ENCODE measurements at regions not wholly inside any gene's neighbourhood (a gene's known extent, or its start where the extent isn't known, plus 50 kb on each side); places are given as distances from the start of the nearest gene placed in this dataset.
A peak's percentile ranks its signal among the peaks of the same experiment; 100 is the strongest.

GRCh38 chrX:125952973-125953372 is 213.1 kb downstream of the DCAF12L2 start:
- no peak overlapping the region for H3K4me3 ChIP-seq (ENCODE audit: low read length)
- H3K9ac ChIP-seq (ENCODE audit: low read length) = no peak overlapping the region
- no peak for DNase-seq (ENCODE audit: low read depth)
- H3K36me3 ChIP-seq (ENCODE audit: control insufficient read depth, insufficient read depth, low read length, severe bottlenecking) = no peaks in the 10 kb centered on the region
- H3K9me3 ChIP-seq (ENCODE audit: control insufficient read depth, low read length) = no peaks in the 10 kb centered on the region
- H3K4me1 ChIP-seq (ENCODE audit: control insufficient read depth, insufficient read depth, low read length) = no peaks in the 10 kb centered on the region
- H3K27me3 ChIP-seq (replicated peaks; ENCODE audit: control insufficient read depth, insufficient read depth, low read length) = no peaks in the 10 kb centered on the region

DNA sequence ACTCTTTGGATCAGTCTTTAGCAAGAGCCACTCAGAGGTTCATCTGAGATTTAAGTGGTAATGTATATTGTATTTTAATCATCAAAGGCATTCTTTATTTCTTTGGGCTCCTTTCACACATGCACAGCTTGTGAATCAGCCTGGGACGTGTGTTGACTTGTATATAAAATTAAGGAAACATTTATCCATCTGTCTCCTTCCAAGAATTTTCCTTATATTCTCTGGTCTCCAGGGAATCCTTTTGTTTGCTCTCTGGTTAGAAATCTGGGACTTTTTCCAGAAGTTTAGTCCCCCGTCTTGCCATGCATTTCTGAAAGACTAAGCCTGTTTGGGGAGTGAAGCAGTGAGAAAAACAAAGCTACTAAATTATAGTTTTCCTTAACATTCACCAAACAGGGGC is 212.3 kb downstream of the DCAF12L2 start:
- Histone ChIP-seq H3K4me1 (ENCODE audit: control insufficient read depth, insufficient read depth, low read length) (no peaks in the 10 kb centered on the region), H3K9ac (ENCODE audit: low read length) (no peak overlapping the region), H3K9me3 (ENCODE audit: control insufficient read depth, low read length) (no peaks in the 10 kb centered on the region), H3K4me3 (ENCODE audit: low read length) (no peak overlapping the region), H3K36me3 (ENCODE audit: control insufficient read depth, insufficient read depth, low read length, severe bottlenecking) (no peaks in the 10 kb centered on the region), H3K27me3 (replicated peaks; ENCODE audit: control insufficient read depth, insufficient read depth, low read length) (no peaks in the 10 kb centered on the region)
- no peak for DNase-seq (ENCODE audit: low read depth)

GRCh38 chrX:125954236-125954635 is 211.9 kb downstream of the DCAF12L2 start:
- Histone ChIP-seq H3K9me3 (ENCODE audit: control insufficient read depth, low read length) (no peaks in the 10 kb centered on the region), H3K27me3 (replicated peaks; ENCODE audit: control insufficient read depth, insufficient read depth, low read length) (no peaks in the 10 kb centered on the region), H3K36me3 (ENCODE audit: control insufficient read depth, insufficient read depth, low read length, severe bottlenecking) (no peaks in the 10 kb centered on the region), H3K4me1 (ENCODE audit: control insufficient read depth, insufficient read depth, low read length) (no peaks in the 10 kb centered on the region), H3K4me3 (ENCODE audit: low read length) (no peak overlapping the region), H3K9ac (ENCODE audit: low read length) (no peak overlapping the region)
- no peak for DNase-seq (ENCODE audit: low read depth)

DNA sequence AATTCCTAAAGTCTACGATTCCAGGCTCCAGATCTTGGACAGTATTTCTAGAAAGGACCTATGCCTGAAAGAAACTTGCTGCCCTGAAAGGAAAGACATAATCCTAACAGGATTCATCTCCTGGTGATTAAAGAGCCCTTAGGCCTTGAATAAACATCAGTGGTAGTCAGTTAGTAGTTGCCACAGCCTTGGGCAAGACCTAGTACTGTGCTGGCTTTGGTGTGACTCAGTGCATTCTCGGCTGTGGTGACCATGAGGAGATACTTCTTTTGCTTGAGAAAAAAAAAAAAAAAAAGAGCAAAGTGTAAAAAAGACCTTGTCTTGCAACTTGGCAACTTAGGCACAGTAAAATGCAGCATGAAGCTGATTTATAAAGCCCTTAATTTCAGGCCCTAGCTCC is 188.2 kb downstream of the DCAF12L2 start:
- Histone ChIP-seq H3K9ac (ENCODE audit: low read length) (no peak overlapping the region), H3K9me3 (ENCODE audit: control insufficient read depth, low read length) (peaks cover 8% of the 10 kb centered on the region), H3K4me3 (ENCODE audit: low read length) (no peak overlapping the region), H3K4me1 (ENCODE audit: control insufficient read depth, insufficient read depth, low read length) (no peaks in the 10 kb centered on the region), H3K27me3 (replicated peaks; ENCODE audit: control insufficient read depth, insufficient read depth, low read length) (no peaks in the 10 kb centered on the region), H3K36me3 (ENCODE audit: control insufficient read depth, insufficient read depth, low read length, severe bottlenecking) (no peaks in the 10 kb centered on the region)
- no peak for DNase-seq (ENCODE audit: low read depth)

GRCh38 chrX:125998432-125998831 is 167.7 kb downstream of the DCAF12L2 start:
- peak; percentile 0 for DNase-seq (ENCODE audit: low read depth)
- H3K9ac ChIP-seq (ENCODE audit: low read length) = no peak overlapping the region
- H3K4me3 ChIP-seq (ENCODE audit: low read length) = no peak overlapping the region
- no peaks in the 10 kb centered on the region for H3K9me3 ChIP-seq (ENCODE audit: control insufficient read depth, low read length)
- no peaks in the 10 kb centered on the region for H3K36me3 ChIP-seq (ENCODE audit: control insufficient read depth, insufficient read depth, low read length, severe bottlenecking)
- no peaks in the 10 kb centered on the region for H3K4me1 ChIP-seq (ENCODE audit: control insufficient read depth, insufficient read depth, low read length)
- H3K27me3 ChIP-seq (replicated peaks; ENCODE audit: control insufficient read depth, insufficient read depth, low read length) = no peaks in the 10 kb centered on the region

- H3K4me3 ChIP-seq (ENCODE audit: low read length) = no peak overlapping the region
- no peaks in the 10 kb centered on the region for H3K4me1 ChIP-seq (ENCODE audit: control insufficient read depth, insufficient read depth, low read length)
- no peaks in the 10 kb centered on the region for H3K36me3 ChIP-seq (ENCODE audit: control insufficient read depth, insufficient read depth, low read length, severe bottlenecking)
- no peak overlapping the region for H3K9ac ChIP-seq (ENCODE audit: low read length)
- DNase-seq (ENCODE audit: low read depth) = no peak
- H3K27me3 ChIP-seq (replicated peaks; ENCODE audit: control insufficient read depth, insufficient read depth, low read length) = no peaks in the 10 kb centered on the region
- H3K9me3 ChIP-seq (ENCODE audit: control insufficient read depth, low read length) = no peaks in the 10 kb centered on the region
Measured at GRCh38 chrX:126027229-126027628, 138.9 kb downstream of the DCAF12L2 start.

DNA sequence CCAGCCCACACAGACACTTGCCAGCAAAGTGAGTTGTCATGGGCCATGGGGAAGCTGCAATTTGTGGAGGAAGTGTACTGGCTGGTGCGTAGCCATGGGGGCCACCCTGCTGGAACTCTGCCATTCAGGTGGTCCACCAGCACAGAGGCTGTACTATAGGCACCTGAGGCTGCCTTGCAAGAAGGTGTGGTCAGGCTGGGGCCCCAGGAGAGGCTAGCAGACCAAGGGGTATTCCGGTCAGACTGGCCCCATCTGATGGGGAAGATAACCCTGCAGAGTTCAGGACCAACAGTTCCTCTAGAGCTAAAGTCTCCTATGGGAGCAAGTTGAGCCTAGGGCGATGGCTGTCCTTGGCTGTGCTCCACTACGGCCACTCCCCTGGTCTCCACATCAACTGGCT is 136.1 kb downstream of the DCAF12L2 start:
- Histone ChIP-seq H3K27me3 (replicated peaks; ENCODE audit: control insufficient read depth, insufficient read depth, low read length) (no peaks in the 10 kb centered on the region), H3K36me3 (ENCODE audit: control insufficient read depth, insufficient read depth, low read length, severe bottlenecking) (no peaks in the 10 kb centered on the region), H3K4me1 (ENCODE audit: control insufficient read depth, insufficient read depth, low read length) (no peaks in the 10 kb centered on the region), H3K4me3 (ENCODE audit: low read length) (no peak overlapping the region), H3K9ac (ENCODE audit: low read length) (no peak overlapping the region), H3K9me3 (ENCODE audit: control insufficient read depth, low read length) (no peaks in the 10 kb centered on the region)
- DNase-seq (ENCODE audit: low read depth) = no peak

- no peak overlapping the region for H3K4me3 ChIP-seq (ENCODE audit: low read length)
- H3K27me3 ChIP-seq (replicated peaks; ENCODE audit: control insufficient read depth, insufficient read depth, low read length) = no peaks in the 10 kb centered on the region
- H3K9me3 ChIP-seq (ENCODE audit: control insufficient read depth, low read length) = peaks cover 14% of the 10 kb centered on the region
- no peak overlapping the region for H3K9ac ChIP-seq (ENCODE audit: low read length)
- no peaks in the 10 kb centered on the region for H3K4me1 ChIP-seq (ENCODE audit: control insufficient read depth, insufficient read depth, low read length)
- DNase-seq (ENCODE audit: low read depth) = no peak
- H3K36me3 ChIP-seq (ENCODE audit: control insufficient read depth, insufficient read depth, low read length, severe bottlenecking) = no peaks in the 10 kb centered on the region
Measured at GRCh38 chrX:126063984-126064383, 102.1 kb downstream of the DCAF12L2 start.

- H3K27me3 ChIP-seq (replicated peaks; ENCODE audit: control insufficient read depth, insufficient read depth, low read length) = no peaks in the 10 kb centered on the region
- no peak overlapping the region for H3K4me3 ChIP-seq (ENCODE audit: low read length)
- no peaks in the 10 kb centered on the region for H3K4me1 ChIP-seq (ENCODE audit: control insufficient read depth, insufficient read depth, low read length)
- DNase-seq (ENCODE audit: low read depth) = no peak
- H3K36me3 ChIP-seq (ENCODE audit: control insufficient read depth, insufficient read depth, low read length, severe bottlenecking) = no peaks in the 10 kb centered on the region
- peaks cover 14% of the 10 kb centered on the region for H3K9me3 ChIP-seq (ENCODE audit: control insufficient read depth, low read length)
- H3K9ac ChIP-seq (ENCODE audit: low read length) = no peak overlapping the region
Measured at GRCh38 chrX:126064901-126065541, 101.1 kb downstream of the DCAF12L2 start.

DNA sequence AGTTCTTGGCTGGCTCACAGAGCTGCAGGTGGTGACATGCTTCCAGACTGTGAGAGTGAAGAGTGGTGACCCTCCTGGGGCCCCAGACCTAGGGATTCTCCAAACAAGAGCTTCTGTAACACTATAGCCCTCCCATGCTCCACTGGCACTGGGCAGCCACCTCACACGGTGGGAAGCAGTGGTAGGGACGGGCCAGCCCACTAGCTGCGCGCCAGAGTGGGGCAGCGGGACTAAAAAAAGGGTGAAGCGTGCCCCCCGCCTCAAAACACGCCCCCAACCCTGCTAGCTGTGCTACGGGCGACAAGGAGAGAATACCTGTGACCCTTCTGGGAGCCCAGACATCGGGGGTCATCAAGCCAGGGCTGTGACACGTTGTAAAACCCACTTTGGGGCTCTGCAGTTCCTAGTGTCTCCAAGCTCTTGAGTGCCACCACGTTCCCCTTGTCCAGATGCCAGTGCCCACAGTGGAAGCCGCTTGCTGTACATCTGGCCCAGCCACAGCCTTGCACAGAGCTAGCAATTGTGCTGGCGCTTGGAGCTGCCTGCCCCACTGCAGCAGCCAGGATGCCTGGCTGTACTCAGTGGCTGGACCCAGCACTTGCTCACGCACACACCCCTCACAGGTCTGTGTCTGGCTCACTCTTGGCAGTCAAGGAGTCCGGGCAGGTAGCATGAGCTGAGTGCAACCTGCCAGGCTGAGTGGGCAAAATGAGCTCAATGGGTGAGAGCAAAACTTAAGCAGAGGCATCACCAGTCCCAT is 100.0 kb downstream of the DCAF12L2 start:
- peaks cover 14% of the 10 kb centered on the region for H3K9me3 ChIP-seq (ENCODE audit: control insufficient read depth, low read length)
- no peaks in the 10 kb centered on the region for H3K27me3 ChIP-seq (replicated peaks; ENCODE audit: control insufficient read depth, insufficient read depth, low read length)
- DNase-seq (ENCODE audit: low read depth) = no peak

More for the DNA sequence above, 100.0 kb downstream of the DCAF12L2 start:
- H3K36me3 ChIP-seq (ENCODE audit: control insufficient read depth, insufficient read depth, low read length, severe bottlenecking) = no peaks in the 10 kb centered on the region
- H3K9ac ChIP-seq (ENCODE audit: low read length) = no peak overlapping the region
- H3K4me1 ChIP-seq (ENCODE audit: control insufficient read depth, insufficient read depth, low read length) = no peaks in the 10 kb centered on the region
- H3K4me3 ChIP-seq (ENCODE audit: low read length) = no peak overlapping the region

Data from adipocyte (in vitro differentiated cells).